HEK293T (cell line): ENCODE measurements at regions not wholly inside any gene's neighbourhood (a gene's known extent, or its start where the extent isn't known, plus 50 kb on each side); places are given as distances from the start of the nearest gene placed in this dataset.

Experiments used
- BHLHE40 ChIP-seq: fragments of 450-650 bp; IDR thresholded peaks from 2 replicates; pipeline ENCODE4 v1.6.1; 2016; ENCODE audit warnings: mild to moderate bottlenecking, moderate library complexity, borderline replicate concordance
- CTBP1 ChIP-seq: fragments of 450-650 bp; IDR thresholded peaks from 2 replicates; pipeline ENCODE4 v1.6.1; 2016; ENCODE audit warnings: borderline replicate concordance
- ELF4 ChIP-seq: fragments of 450-650 bp; IDR thresholded peaks from 2 replicates; pipeline ENCODE4 v1.6.1; 2017; ENCODE audit warnings: antibody characterized with exemption
- HDGF ChIP-seq: fragments of 450-650 bp; IDR thresholded peaks from 2 replicates; pipeline ENCODE4 v1.6.1; 2017; ENCODE audit warnings: antibody characterized with exemption, borderline replicate concordance
- SP1 ChIP-seq: fragments of 450-650 bp; IDR thresholded peaks from 2 replicates; pipeline ENCODE4 v1.6.1; 2017
- SUZ12 ChIP-seq: fragments of 450-650 bp; IDR thresholded peaks from 2 replicates; pipeline ENCODE4 v1.6.1; 2016; ENCODE audit warnings: mild to moderate bottlenecking
- TARDBP ChIP-seq: fragments of 450-650 bp; IDR thresholded peaks from 2 replicates; pipeline ENCODE4 v1.6.1; 2016

- TF ChIP-seq HDGF: no peak
- no peak for TF ChIP-seq SUZ12
- no peak for TF ChIP-seq ELF4
- no peak for TF ChIP-seq BHLHE40
- no peak for TF ChIP-seq SP1
- no peak for TF ChIP-seq TARDBP
- no peak for TF ChIP-seq CTBP1
Measured at GRCh38 chr4:124833831-124834505, 121.4 kb upstream of the ANKRD50 start.
